ENCODE measurements at regions not wholly inside any gene's neighbourhood (a gene's known extent, or its start where the extent isn't known, plus 50 kb on each side); places are given as distances from the start of the nearest gene placed in this dataset.

- peaks cover 3% of the 10 kb centered on the region for H3K27me3 Mint-ChIP-seq (ENCODE audit: low read depth)
- ChIA-PET POLR2A (no interaction called here), CTCF (no interaction called here)
- no peak for TF ChIP-seq TP53 (CRISPR knock-in tag; IDR thresholded peaks at IDR 0.05)
- TF ChIP-seq ZNF317 (CRISPR knock-in tag; IDR thresholded peaks at IDR 0.05; ENCODE audit: borderline replicate concordance, low read depth): no peak
- no peak for TF ChIP-seq OVOL2 (CRISPR knock-in tag; IDR thresholded peaks at IDR 0.05; ENCODE audit: borderline replicate concordance)
- no peak for TF ChIP-seq ZNF138 (CRISPR knock-in tag; conservative IDR thresholded peaks at IDR 0.05)
- TF ChIP-seq USF2 (CRISPR knock-in tag; IDR thresholded peaks at IDR 0.05): no peak
- TF ChIP-seq SMAD3 (CRISPR knock-in tag; IDR thresholded peaks at IDR 0.05; ENCODE audit: borderline replicate concordance): no peak
- TF ChIP-seq NR2C2 (CRISPR knock-in tag; IDR thresholded peaks at IDR 0.05): no peak
- no peak for TF ChIP-seq IRF1 (CRISPR knock-in tag; IDR thresholded peaks at IDR 0.05)
- TF ChIP-seq ESRRA (CRISPR knock-in tag; IDR thresholded peaks at IDR 0.05; ENCODE audit: borderline replicate concordance): no peak
- TF ChIP-seq ATF6 (CRISPR knock-in tag; IDR thresholded peaks at IDR 0.05): no peak
- no peak for TF ChIP-seq STAT6 (CRISPR knock-in tag; conservative IDR thresholded peaks at IDR 0.05; ENCODE audit: low read depth)
- no peak for TF ChIP-seq ZNF121 (CRISPR knock-in tag; IDR thresholded peaks at IDR 0.05)
- TF ChIP-seq JUN (CRISPR knock-in tag; IDR thresholded peaks at IDR 0.05): no peak
- no peak overlapping the region for H3K4me3 Mint-ChIP-seq
- DNase-seq (ENCODE audit: low spot score): no peak
- peaks cover 25% of the 10 kb centered on the region for H3K9me3 Mint-ChIP-seq
- ATAC-seq: no peak
- H3K4me1 Mint-ChIP-seq: peaks cover 48% of the 10 kb centered on the region
- no peak overlapping the region for H3K27ac Mint-ChIP-seq
- H3K36me3 Mint-ChIP-seq: peaks cover 29% of the 10 kb centered on the region
Measured at GRCh38 chr2:21454839-21455238, 331.1 kb downstream of the TDRD15 start.

GRCh38 chr2:21461754-21462240 lies 338.0 kb downstream of the TDRD15 start:
- no peak overlapping the region for H3K27ac Mint-ChIP-seq
- H3K36me3 Mint-ChIP-seq: peaks cover 32% of the 10 kb centered on the region
- peaks cover 40% of the 10 kb centered on the region for H3K9me3 Mint-ChIP-seq
- no peak overlapping the region for H3K4me3 Mint-ChIP-seq
- ChIA-PET POLR2A (no interaction called here), CTCF (no interaction called here)
- no peak for ATAC-seq
- peaks cover 4% of the 10 kb centered on the region for H3K4me1 Mint-ChIP-seq
- no peaks in the 10 kb centered on the region; the same call in 1 of the 2 replicates for H3K27me3 Mint-ChIP-seq (ENCODE audit: low read depth)
- no peak for DNase-seq (ENCODE audit: low spot score)
- TF ChIP-seq IRF1 (CRISPR knock-in tag; IDR thresholded peaks at IDR 0.05): no peak
- TF ChIP-seq HMGXB4 (CRISPR knock-in tag; IDR thresholded peaks at IDR 0.05): no peak
- TF ChIP-seq AR (CRISPR knock-in tag; IDR thresholded peaks at IDR 0.05): no peak
- no peak for TF ChIP-seq USF1 (CRISPR knock-in tag; IDR thresholded peaks at IDR 0.05)
- TF ChIP-seq CREM (CRISPR knock-in tag; IDR thresholded peaks at IDR 0.05): no peak
- TF ChIP-seq CDX4 (CRISPR knock-in tag; IDR thresholded peaks at IDR 0.05; ENCODE audit: borderline replicate concordance): no peak
- no peak for TF ChIP-seq E2F4 (CRISPR knock-in tag; IDR thresholded peaks at IDR 0.05; ENCODE audit: borderline replicate concordance, low read depth)

Data from WTC11 (cell line).